GM19463 (cell line): ENCODE measurements at regions not wholly inside any gene's neighbourhood (a gene's known extent, or its start where the extent isn't known, plus 50 kb on each side); places are given as distances from the start of the nearest gene placed in this dataset.

Experiments
- ATAC-seq: cut with Tn5 transposase; IDR thresholded peaks from one replicate; pipeline ENCODE4 v1.9.1; 2021; ENCODE audit warnings: mild to moderate bottlenecking, moderate library complexity; ENCODE audit not compliant: unreplicated experiment

DNA sequence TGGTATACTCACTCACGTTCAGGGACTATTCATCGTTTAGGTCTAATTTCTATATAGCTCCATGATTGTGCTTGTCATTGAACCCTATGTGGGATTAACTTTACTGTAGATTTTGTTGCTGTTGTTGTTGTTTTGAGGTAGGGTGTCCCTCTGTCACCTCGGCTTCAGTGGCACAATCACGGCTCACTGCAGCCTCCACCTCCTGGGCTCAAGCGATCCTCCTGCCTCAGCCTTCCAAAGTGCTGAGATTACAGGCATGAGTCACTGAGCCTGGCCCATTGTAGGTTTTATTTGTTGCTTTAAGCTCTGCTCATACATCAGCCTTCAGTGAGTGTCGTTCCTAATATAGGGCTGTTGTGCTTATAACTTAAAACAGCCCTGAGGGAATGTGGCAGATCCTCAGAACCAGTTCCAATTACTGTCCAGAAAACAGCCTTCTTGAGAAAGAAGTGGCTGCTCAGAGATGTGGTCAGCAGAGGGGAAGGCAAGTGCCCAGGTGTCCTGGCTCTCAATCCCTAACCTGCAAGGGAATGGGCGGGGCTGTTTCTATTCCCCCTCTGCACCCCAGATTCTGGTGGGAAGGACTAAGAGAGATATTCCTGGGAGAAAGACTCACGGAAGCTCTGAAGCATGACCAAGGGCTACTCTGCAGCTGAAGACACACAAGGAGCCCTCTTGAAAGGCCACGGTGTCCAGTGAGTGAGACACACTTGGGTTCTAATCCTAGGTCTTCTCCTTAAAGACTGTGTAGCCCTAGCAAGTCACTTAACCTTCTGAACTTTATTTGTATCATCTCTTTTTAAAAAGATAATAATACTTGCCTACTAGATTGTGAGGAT, 79.6 kb upstream of the LCLAT1 start:
- ATAC-seq: no peak

GRCh38 chr2:30368258-30368657, 78.8 kb upstream of the LCLAT1 start:
- no peak for ATAC-seq

GRCh38 chr2:30371028-30371689, 75.9 kb upstream of the LCLAT1 start:
- ATAC-seq: no peak

- no peak for ATAC-seq
These were observed 75.2 kb upstream of the LCLAT1 start for GRCh38 chr2:30371772-30372373.

- ATAC-seq: no peak
These were observed 74.2 kb upstream of the LCLAT1 start for GRCh38 chr2:30372826-30373225.

DNA sequence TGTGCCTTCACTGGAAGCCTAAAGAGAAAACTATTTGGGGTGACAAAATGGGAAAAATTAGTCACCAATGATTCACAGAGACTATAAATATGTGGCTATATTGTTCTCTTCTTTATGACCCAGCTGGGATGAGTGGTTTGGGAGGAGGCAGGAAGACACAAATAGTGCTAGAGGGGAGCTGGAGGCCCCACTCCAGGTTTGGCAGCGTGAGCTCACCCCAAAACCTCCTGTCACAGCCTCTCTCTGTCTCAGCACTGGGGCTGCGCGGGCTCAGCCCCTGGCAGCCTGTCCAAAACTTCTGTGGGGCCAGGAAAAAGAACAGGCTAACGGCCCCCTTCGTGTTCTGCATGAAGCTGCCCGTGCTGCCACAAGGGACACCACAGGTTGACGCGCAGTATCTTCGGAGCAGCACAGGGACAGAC, 73.2 kb upstream of the LCLAT1 start:
- ATAC-seq: no peak

DNA sequence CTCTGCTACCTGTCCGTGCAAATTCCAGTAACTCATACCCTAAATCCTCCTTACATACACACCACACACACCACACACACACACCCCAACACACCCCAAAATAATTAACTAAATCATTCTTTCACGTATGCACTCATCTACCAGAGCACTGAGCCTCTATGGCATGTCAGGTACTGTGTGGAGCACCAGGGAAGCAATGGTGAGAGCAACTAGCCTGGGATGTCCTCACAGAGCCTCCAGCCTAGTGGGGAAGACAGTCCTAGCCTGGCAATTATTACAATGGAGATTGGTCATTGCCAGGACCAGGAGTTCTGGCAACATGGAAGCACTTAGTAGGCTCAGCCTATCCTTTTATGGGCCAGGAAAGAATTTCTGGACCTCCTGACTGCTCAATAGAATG, 72.7 kb upstream of the LCLAT1 start:
- ATAC-seq: no peak

GRCh38 chr2:30375915-30376314, 71.1 kb upstream of the LCLAT1 start:
- ATAC-seq: no peak

DNA sequence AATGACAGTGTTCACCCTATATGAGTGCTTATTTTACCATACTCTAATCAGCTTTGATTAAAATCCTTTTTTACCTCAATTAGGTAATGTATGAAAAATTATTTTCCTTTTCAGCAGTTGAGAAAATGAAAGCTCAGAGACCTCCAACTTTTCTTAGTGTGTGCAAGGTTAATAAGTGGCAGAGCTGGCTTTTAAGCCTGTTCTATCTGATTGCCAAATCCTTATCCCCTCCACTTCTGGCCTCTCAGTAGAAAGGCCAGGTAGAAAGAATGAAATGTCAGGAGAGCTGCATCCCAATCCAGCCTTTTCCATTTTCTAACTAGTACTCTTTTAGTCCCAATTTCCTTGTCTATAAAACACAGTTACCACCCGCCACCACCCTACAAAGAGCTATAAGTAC, 67.6 kb upstream of the LCLAT1 start:
- ATAC-seq: no peak

DNA sequence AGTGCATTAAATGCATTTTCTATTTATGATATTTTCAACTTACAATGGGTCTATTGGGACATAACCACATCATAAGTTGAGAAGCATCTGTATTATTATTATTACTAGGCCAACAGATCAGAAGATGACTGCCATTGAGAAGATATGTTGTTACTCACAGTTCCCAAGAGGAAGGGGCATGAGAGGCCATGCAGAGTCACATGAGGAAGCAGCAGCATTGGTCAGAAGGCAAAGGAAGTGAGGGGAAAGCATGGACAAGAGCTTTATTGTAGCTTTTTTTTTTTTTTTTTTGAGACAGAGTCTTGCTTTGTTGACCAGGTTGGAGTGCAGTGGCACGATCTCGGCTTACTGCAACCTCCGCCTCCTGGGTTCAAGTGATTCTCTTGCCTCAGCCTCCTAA, 66.2 kb upstream of the LCLAT1 start:
- ATAC-seq: no peak

- ATAC-seq: no peak
These were observed 64.8 kb upstream of the LCLAT1 start for GRCh38 chr2:30382162-30382783.

DNA sequence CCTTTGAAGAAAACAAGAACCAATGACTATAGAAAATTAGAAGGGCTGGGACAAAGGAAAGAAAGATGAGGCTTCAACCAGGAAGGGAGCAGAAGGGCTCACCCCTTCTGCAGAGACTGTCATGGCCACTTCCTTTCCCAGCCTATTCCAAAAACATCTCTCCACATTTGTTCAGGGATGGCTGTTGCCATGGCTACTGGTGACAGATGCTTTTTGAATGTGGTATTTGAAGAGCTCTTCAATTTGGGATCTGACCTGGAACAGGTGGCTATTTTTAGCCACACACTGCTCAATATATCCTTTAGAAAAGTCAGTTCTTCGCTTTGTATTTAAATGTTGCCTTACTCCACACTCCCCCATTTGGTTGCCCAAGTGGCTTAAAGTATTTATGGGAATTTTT, 64.1 kb upstream of the LCLAT1 start:
- ATAC-seq: no peak

GRCh38 chr2:30385327-30385726, 61.7 kb upstream of the LCLAT1 start:
- ATAC-seq: no peak

DNA sequence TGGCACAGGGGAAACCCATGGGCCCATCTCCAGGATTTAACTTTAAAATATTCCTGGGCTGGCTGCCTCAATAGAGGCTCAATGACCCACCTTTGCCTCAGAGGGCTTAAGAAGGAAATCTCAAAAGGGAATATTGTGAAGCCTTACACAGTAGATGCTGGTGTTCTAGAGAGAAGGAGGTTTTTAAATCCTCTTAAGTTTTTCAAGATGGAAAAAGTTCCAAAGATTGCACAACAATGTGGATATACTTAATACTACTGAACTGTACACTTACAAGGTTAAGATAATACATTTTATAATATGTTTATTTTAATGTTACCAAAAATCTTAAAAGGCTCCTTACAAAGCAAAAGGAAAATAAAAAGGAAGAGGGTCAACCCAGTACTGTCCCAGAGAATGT, 54.9 kb upstream of the LCLAT1 start:
- no peak for ATAC-seq

GRCh38 chr2:30393510-30393909, 53.5 kb upstream of the LCLAT1 start:
- ATAC-seq: no peak

- no peak for ATAC-seq
These were observed 53.0 kb upstream of the LCLAT1 start for GRCh38 chr2:30394096-30394495.

DNA sequence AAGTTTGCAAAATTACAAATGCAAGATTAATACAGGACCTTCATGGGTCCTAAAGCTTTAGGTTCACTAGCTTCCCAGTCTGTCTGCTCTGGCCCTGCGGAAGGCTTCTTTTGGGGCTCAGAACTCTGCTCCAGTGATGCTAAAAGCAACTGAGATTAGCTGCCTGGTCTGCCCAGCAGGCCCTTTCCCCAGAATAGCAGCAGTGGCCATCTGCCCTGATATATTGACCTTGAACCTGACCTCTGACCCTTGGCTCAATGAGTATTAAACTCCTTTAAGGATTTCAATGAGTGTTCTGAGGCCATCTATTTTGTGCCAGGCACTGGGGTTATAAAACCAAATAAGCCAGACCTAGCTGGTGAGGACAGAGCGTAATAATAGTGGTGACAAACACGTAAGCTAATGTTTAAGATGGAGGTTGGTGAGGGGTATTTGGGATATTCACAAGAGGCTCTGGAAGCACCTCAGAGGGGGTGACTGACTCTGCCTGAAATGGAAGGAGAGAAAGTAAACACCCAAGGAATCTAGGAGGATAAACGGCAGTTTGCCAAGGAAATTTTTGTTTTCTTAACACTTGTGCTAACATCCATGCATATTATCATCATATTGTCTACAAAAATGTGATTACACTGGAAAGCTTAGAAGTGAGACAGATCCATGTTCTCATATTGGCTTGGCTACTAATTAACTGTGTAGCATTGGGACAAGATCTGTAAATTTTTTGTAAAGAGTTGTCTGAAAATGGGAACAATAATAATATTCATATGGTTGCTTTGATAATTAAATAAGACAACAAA, 50.4 kb upstream of the LCLAT1 start:
- no peak for ATAC-seq
